ENCODE measurements at regions not wholly inside any gene's neighbourhood (a gene's known extent, or its start where the extent isn't known, plus 50 kb on each side); places are given as distances from the start of the nearest gene placed in this dataset.
"Not testable (repeated sequence)": the region's sequence is repeated elsewhere in the genome, so short reads cannot be mapped to it uniquely, and the experiment has no call there.

- no peak for DNase-seq
These were observed 70.1 kb downstream of the ZNF330 start for GRCh38 chr4:141290771-141291170.

- no peak for DNase-seq
These were observed 73.6 kb downstream of the ZNF330 start for GRCh38 chr4:141294306-141294705.

GRCh38 chr4:141301216-141301615, 80.5 kb downstream of the ZNF330 start:
- no peak for DNase-seq

GRCh38 chr4:141302924-141303323, 82.2 kb downstream of the ZNF330 start:
- DNase-seq = no peak

- no peak for DNase-seq
These were observed 83.7 kb downstream of the ZNF330 start for GRCh38 chr4:141304346-141304745.

- DNase-seq = no peak
These were observed 85.6 kb downstream of the ZNF330 start for GRCh38 chr4:141306331-141306730.

GRCh38 chr4:141307241-141307689, 86.6 kb downstream of the ZNF330 start:
- DNase-seq = peak; percentile 15 to 23

- DNase-seq = no peak
These were observed 89.2 kb downstream of the ZNF330 start for GRCh38 chr4:141309874-141310273.

- DNase-seq = no peak
These were observed 90.8 kb downstream of the ZNF330 start for GRCh38 chr4:141311246-141312204.

- no peak for DNase-seq
These were observed 93.9 kb downstream of the ZNF330 start for GRCh38 chr4:141314627-141315026.

GRCh38 chr4:141328560-141329173, 108.0 kb downstream of the ZNF330 start:
- DNase-seq = no peak

- no peak for DNase-seq
These were observed 108.5 kb downstream of the ZNF330 start for GRCh38 chr4:141329174-141329569.

- DNase-seq = no peak
These were observed 109.9 kb downstream of the ZNF330 start for GRCh38 chr4:141330616-141331015.

GRCh38 chr4:141331534-141332358, 111.1 kb downstream of the ZNF330 start:
- DNase-seq = no peak

- DNase-seq = not testable (repeated sequence)
These were observed 111.9 kb downstream of the ZNF330 start for GRCh38 chr4:141332359-141333181.

- not testable (repeated sequence) for DNase-seq
These were observed 112.9 kb downstream of the ZNF330 start for GRCh38 chr4:141333456-141334230.

GRCh38 chr4:141335166-141335565, 114.5 kb downstream of the ZNF330 start:
- no peak for DNase-seq

- no peak for DNase-seq
These were observed 117.5 kb downstream of the ZNF330 start for GRCh38 chr4:141338238-141338637.

GRCh38 chr4:141339391-141339790, 118.7 kb downstream of the ZNF330 start:
- DNase-seq = no peak

GRCh38 chr4:141339966-141340365, 119.3 kb downstream of the ZNF330 start:
- no peak for DNase-seq

- no peak for DNase-seq
These were observed 119.8 kb downstream of the ZNF330 start for GRCh38 chr4:141340458-141340857.

Data from activated CD4-positive, alpha-beta T cell treated with anti-CD3 and anti-CD28 coated beads, Interleukin-2, amount 50 U/mL, for 4 hours (primary cell).